NCI-H128 (cell line): ENCODE measurements at regions not wholly inside any gene's neighbourhood (a gene's known extent, or its start where the extent isn't known, plus 50 kb on each side); places are given as distances from the start of the nearest gene placed in this dataset.
A peak's percentile ranks its signal among the peaks of the same experiment; 100 is the strongest.

Source experiments
- DNase-seq: peaks from one replicate; lab custom pipeline; 2025; ENCODE audit not compliant: unreplicated experiment; lab: John Stamatoyannopoulos, UW

GRCh38 chr2:52258038-52258437 is 1226.1 kb upstream of the NRXN1 start:
- no peak for DNase-seq

- DNase-seq = no peak
These were observed 1221.6 kb upstream of the NRXN1 start for GRCh38 chr2:52253416-52253980.

- no peak for DNase-seq
These were observed 1206.8 kb upstream of the NRXN1 start for GRCh38 chr2:52238782-52239181.

- DNase-seq = no peak
These were observed 1190.2 kb upstream of the NRXN1 start for GRCh38 chr2:52222128-52222527.

- peak; percentile 49 for DNase-seq
These were observed 1188.5 kb upstream of the NRXN1 start for GRCh38 chr2:52220393-52220792.

GRCh38 chr2:52210611-52211010 is 1178.7 kb upstream of the NRXN1 start:
- no peak for DNase-seq

- no peak for DNase-seq
These were observed 1178.2 kb upstream of the NRXN1 start for GRCh38 chr2:52210161-52210560.

GRCh38 chr2:52194342-52194741 is 1162.4 kb upstream of the NRXN1 start:
- no peak for DNase-seq

- no peak for DNase-seq
These were observed 1161.9 kb upstream of the NRXN1 start for GRCh38 chr2:52193804-52194203.

GRCh38 chr2:52192656-52193055 is 1160.7 kb upstream of the NRXN1 start:
- no peak for DNase-seq

GRCh38 chr2:52181080-52181479 is 1149.1 kb upstream of the NRXN1 start:
- DNase-seq = no peak

GRCh38 chr2:52178845-52179244 is 1146.9 kb upstream of the NRXN1 start:
- no peak for DNase-seq

GRCh38 chr2:52145005-52145404 is 1113.1 kb upstream of the NRXN1 start:
- no peak for DNase-seq

- no peak for DNase-seq
These were observed 1112.7 kb upstream of the NRXN1 start for GRCh38 chr2:52144590-52144989.

- no peak for DNase-seq
These were observed 1109.1 kb upstream of the NRXN1 start for GRCh38 chr2:52141076-52141475.

- DNase-seq = no peak
These were observed 1107.3 kb upstream of the NRXN1 start for GRCh38 chr2:52139241-52139640.

GRCh38 chr2:52135235-52135634 is 1103.3 kb upstream of the NRXN1 start:
- DNase-seq = no peak

- DNase-seq = no peak
These were observed 1096.1 kb upstream of the NRXN1 start for GRCh38 chr2:52128081-52128480.

- no peak for DNase-seq
These were observed 1095.6 kb upstream of the NRXN1 start for GRCh38 chr2:52127527-52127926.

GRCh38 chr2:52117299-52117698 is 1085.4 kb upstream of the NRXN1 start:
- no peak for DNase-seq

- no peak for DNase-seq
These were observed 1083.8 kb upstream of the NRXN1 start for GRCh38 chr2:52115750-52116149.

- DNase-seq = no peak
These were observed 1081.4 kb upstream of the NRXN1 start for GRCh38 chr2:52113338-52113737.

GRCh38 chr2:52112141-52112540 is 1080.2 kb upstream of the NRXN1 start:
- no peak for DNase-seq

- DNase-seq = no peak
These were observed 1075.2 kb upstream of the NRXN1 start for GRCh38 chr2:52107124-52107523.
